Gastrocnemius medialis (tissue), 4 donors: ENCODE measurements at regions not wholly inside any gene's neighbourhood (a gene's known extent, or its start where the extent isn't known, plus 50 kb on each side); places are given as distances from the start of the nearest gene placed in this dataset.

ENCODE experiments used
- POLR2A ChIP-seq, 2 donors: fragments of 450-650 bp; IDR thresholded peaks; one replicate each; pipeline ENCODE4 v1.6.1; 2017; ENCODE audit warnings: antibody characterized with exemption in 2 of 2, mild to moderate bottlenecking in 2 of 2, moderate library complexity in 2 of 2
- TF ChIP-seq, protein P1 (sequence below), 5 experiments: fragments of 450-650 bp in 3 of 5; fragments of 200-600 bp in 2 of 5; sonication (generic) in 2 of 5; IDR thresholded peaks in 4 of 5; conservative IDR thresholded peaks in 1 of 5; 1 replicate in 4 of 5; 2 replicates in 1 of 5; pipeline ENCODE4 v1.5.1; 2016 to 2019; ENCODE audit warnings: antibody characterized with exemption in 5 of 5, mild to moderate bottlenecking in 3 of 5, moderate library complexity in 3 of 5

DNA sequence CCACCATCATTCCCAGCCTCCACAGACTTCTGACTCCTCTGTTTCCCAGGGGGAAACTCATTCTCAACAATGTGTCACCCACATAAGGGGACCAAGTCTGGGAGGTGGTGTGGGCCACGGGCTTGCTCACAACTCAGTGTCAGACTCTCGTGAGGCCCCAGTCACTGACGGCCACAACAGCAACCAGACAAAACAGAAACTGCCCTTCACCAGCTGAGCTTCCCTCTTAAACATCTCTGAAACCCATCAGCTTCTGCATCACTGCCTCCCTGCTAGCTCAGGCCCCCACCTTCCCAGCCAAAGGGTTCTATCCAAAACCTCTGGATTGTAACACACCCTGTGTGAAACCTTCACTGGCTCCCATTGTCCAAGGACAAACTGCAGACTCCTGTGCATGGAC lies 273.4 kb downstream of the CDK5RAP2 start:
- TF ChIP-seq, protein P1, sequence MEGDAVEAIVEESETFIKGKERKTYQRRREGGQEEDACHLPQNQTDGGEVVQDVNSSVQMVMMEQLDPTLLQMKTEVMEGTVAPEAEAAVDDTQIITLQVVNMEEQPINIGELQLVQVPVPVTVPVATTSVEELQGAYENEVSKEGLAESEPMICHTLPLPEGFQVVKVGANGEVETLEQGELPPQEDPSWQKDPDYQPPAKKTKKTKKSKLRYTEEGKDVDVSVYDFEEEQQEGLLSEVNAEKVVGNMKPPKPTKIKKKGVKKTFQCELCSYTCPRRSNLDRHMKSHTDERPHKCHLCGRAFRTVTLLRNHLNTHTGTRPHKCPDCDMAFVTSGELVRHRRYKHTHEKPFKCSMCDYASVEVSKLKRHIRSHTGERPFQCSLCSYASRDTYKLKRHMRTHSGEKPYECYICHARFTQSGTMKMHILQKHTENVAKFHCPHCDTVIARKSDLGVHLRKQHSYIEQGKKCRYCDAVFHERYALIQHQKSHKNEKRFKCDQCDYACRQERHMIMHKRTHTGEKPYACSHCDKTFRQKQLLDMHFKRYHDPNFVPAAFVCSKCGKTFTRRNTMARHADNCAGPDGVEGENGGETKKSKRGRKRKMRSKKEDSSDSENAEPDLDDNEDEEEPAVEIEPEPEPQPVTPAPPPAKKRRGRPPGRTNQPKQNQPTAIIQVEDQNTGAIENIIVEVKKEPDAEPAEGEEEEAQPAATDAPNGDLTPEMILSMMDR (IDR thresholded peaks at IDR 0.05 in 4 of 5, conservative IDR thresholded peaks at IDR 0.05 in 1 of 5), result no peak
- TF ChIP-seq POLR2A (IDR thresholded peaks at IDR 0.05), result no peak
